CD4-positive, alpha-beta memory T cell (primary cell): ENCODE measurements at regions not wholly inside any gene's neighbourhood (a gene's known extent, or its start where the extent isn't known, plus 50 kb on each side); places are given as distances from the start of the nearest gene placed in this dataset.
"Not testable (repeated sequence)": the region's sequence is repeated elsewhere in the genome, so short reads cannot be mapped to it uniquely, and the experiment has no call there.

Experiments
- CTCF ChIA-PET: fragments of 350-600 bp; sonication (Branson Sonifier 250); formaldehyde crosslinking; loops from one replicate; lab custom pipeline; 2021; ENCODE audit warnings: inconsistent platforms; ENCODE audit not compliant: partially characterized antibody; lab: Charles Lee
- POLR2A ChIA-PET: fragments of 350-600 bp; sonication (Branson Sonifier 250); formaldehyde crosslinking; loops from one replicate; lab custom pipeline; 2021; ENCODE audit not compliant: partially characterized antibody; lab: Charles Lee
- DNase-seq, 5 donors: peaks; one replicate each; pipeline versions ENCODE4 v3.0.0 to v3.0.0-alpha.2; 2020 to 2022; ENCODE audit warnings: mixed read lengths in 1 of 5
- H3K27ac ChIP-seq: one replicate; pipeline ENCODE4 v1.7.0; 2013; ENCODE audit warnings: low read depth, low read length
- H3K27me3 ChIP-seq: 2 replicates; pipeline ENCODE4 v1.7.0; 2013; ENCODE audit warnings: mild to moderate bottlenecking, low read length, moderate library complexity; ENCODE audit not compliant: insufficient read depth
- H3K36me3 ChIP-seq: 2 replicates; pipeline ENCODE4 v1.7.0; 2013; ENCODE audit warnings: mild to moderate bottlenecking, low read length, moderate library complexity; ENCODE audit not compliant: insufficient read depth
- H3K4me1 ChIP-seq: 2 replicates; pipeline ENCODE4 v1.7.0; 2013; ENCODE audit warnings: mild to moderate bottlenecking, low read length, moderate library complexity; ENCODE audit not compliant: insufficient read depth
- H3K4me3 ChIP-seq, 2 donors: one replicate each; pipeline ENCODE4 v1.7.0; 2013; ENCODE audit warnings: low read length in 2 of 2, mild to moderate bottlenecking in 1 of 2
- H3K9me3 ChIP-seq, 2 donors: one replicate each; pipeline ENCODE4 v1.7.0; 2013; ENCODE audit warnings: low read length in 2 of 2, control low read depth in 1 of 2; ENCODE audit not compliant: control insufficient read depth in 1 of 2
- H3K27ac Mint-ChIP-seq, 7 donors: one replicate each; pipeline ENCODE4 v1.8.0; 2020 to 2021; ENCODE audit warnings: mixed read lengths in 7 of 7, mild to moderate bottlenecking in 6 of 7, inconsistent platforms in 3 of 7, moderate library complexity in 3 of 7
- H3K27me3 Mint-ChIP-seq, 2 donors: one replicate each; pipeline ENCODE4 v1.8.0; 2020 to 2021; ENCODE audit warnings: mixed read lengths in 2 of 2
- H3K36me3 Mint-ChIP-seq, 2 donors: one replicate each; pipeline ENCODE4 v1.8.0; 2020 to 2021; ENCODE audit warnings: mixed read lengths in 2 of 2, inconsistent platforms in 1 of 2, mild to moderate bottlenecking in 1 of 2
- H3K4me1 Mint-ChIP-seq, 4 donors: one replicate each; pipeline ENCODE4 v1.8.0; 2020 to 2021; ENCODE audit warnings: mixed read lengths in 4 of 4, mild to moderate bottlenecking in 1 of 4
- H3K4me3 Mint-ChIP-seq, 8 donors: one replicate each; pipeline ENCODE4 v1.8.0; 2020 to 2021; ENCODE audit warnings: mixed read lengths in 8 of 8, mild to moderate bottlenecking in 7 of 8, moderate library complexity in 6 of 8, inconsistent platforms in 3 of 8
- H3K9me3 Mint-ChIP-seq, 8 donors: one replicate each; pipeline ENCODE4 v1.8.0; 2020 to 2021; ENCODE audit warnings: mixed read lengths in 8 of 8, mild to moderate bottlenecking in 5 of 8, inconsistent platforms in 3 of 8, moderate library complexity in 1 of 8
- intact Hi-C: fragments of 100-400 bp; cut with micrococcal nuclease; formaldehyde crosslinking; loops from one replicate; pipeline ENCODE4 v1.15.1; 2023

DNA sequence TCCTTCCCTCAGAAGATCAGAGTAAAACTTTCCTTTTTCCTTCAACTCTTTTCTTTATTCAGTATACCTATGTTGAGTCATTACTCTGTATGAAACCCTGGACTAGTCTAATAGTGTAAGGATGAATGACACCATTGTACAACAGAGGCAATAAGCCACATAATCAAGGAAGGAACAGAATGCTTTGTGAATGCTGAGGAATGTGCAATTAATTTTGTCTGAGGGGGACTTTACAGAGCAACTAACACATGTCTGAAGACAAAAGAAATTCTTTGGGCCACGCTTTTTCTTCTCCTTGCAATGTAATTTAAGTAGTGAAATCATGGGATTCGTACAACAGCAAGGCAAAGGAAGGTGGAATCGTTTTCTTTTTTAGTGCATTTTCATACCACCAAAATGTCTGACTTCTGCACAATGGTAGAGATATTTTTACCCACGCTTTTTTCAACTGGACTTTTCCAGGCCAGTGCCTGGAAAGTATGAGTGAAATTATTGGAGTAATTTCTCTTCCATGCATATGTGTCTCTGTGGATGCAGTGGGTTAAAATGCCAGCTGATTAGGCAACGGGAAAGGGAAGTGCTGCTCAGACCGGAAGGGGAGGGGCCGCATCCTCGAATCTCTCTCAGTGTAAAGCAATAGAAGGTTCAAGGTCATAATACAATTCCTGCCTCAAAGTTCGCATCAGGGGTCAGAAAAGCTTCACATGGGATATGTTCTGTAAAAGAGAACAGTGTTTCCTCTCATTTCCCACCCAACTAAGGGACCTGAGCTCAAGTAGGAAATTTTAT lies 89.9 kb upstream of the MTHFD1L start:
- H3K27ac Mint-ChIP-seq, result no peak overlapping the region
- peaks cover 0 to 4% of the 10 kb centered on the region in 2 donors for H3K36me3 Mint-ChIP-seq
- DNase-seq, result no peak
- no peaks in the 10 kb centered on the region for H3K4me1 Mint-ChIP-seq
- H3K27ac ChIP-seq, result no peak overlapping the region
- H3K27me3 Mint-ChIP-seq, result no peaks in the 10 kb centered on the region
- peaks cover 2 to 16% (median 8%) of the 10 kb centered on the region in 8 donors for H3K9me3 Mint-ChIP-seq
- H3K4me3 Mint-ChIP-seq, result no peak overlapping the region
- no peak overlapping the region for H3K4me3 ChIP-seq
- H3K36me3 ChIP-seq, result no peaks in the 10 kb centered on the region
- no peaks in the 10 kb centered on the region for H3K27me3 ChIP-seq
- intact Hi-C loops, result no loop called here
- ChIA-PET CTCF (no interaction called here), POLR2A (no interaction called here)
- H3K9me3 ChIP-seq, result no peaks in the 10 kb centered on the region
- no peaks in the 10 kb centered on the region for H3K4me1 ChIP-seq

DNA sequence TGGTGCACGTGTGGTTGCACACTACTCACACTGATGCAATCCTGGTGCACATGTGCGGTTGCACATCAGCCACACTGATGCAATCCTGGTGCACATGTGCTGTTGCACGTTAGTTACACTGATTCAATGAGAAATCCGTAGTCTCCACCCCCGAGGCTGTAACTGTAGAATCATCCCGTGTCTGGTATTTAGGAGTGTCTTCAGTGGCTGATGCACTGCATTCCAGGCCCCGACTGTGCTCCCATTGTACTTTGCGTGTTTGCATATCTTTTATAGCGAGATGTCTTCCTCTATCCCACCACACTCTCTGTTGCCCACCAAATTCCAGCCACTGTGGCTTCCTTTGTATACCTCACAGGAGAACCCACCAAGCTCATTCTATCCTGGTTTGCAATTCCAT lies 87.8 kb upstream of the MTHFD1L start:
- Mint-ChIP-seq H3K27me3 (no peaks in the 10 kb centered on the region), H3K4me3 (no peak overlapping the region), H3K4me1 (no peaks in the 10 kb centered on the region), H3K9me3 (peaks cover 2 to 16% (median 8%) of the 10 kb centered on the region in 8 donors), H3K27ac (no peak overlapping the region), H3K36me3 (peaks cover 0 to 6% of the 10 kb centered on the region in 2 donors)
- Histone ChIP-seq H3K27ac (no peak overlapping the region), H3K4me3 (no peak overlapping the region), H3K4me1 (no peaks in the 10 kb centered on the region), H3K36me3 (no peaks in the 10 kb centered on the region), H3K9me3 (no peaks in the 10 kb centered on the region), H3K27me3 (no peaks in the 10 kb centered on the region)
- POLR2A ChIA-PET, result no interaction called here
- intact Hi-C loops, result no loop called here
- no peak for DNase-seq
- CTCF ChIA-PET, result no interaction called here

GRCh38 chr6:150783813-150784212 lies 81.7 kb upstream of the MTHFD1L start:
- H3K27ac ChIP-seq, result no peak overlapping the region
- DNase-seq, result no peak
- H3K4me3 Mint-ChIP-seq, result no peak overlapping the region
- no peak overlapping the region for H3K27ac Mint-ChIP-seq
- no peaks in the 10 kb centered on the region for H3K36me3 ChIP-seq
- H3K9me3 Mint-ChIP-seq, result peaks cover 0 to 9% (median 0%) of the 10 kb centered on the region in 8 donors
- H3K27me3 Mint-ChIP-seq, result peaks cover 0 to 1% of the 10 kb centered on the region in 2 donors
- H3K36me3 Mint-ChIP-seq, result peaks cover 0 to 7% of the 10 kb centered on the region in 2 donors
- H3K27me3 ChIP-seq, result no peaks in the 10 kb centered on the region
- H3K4me1 ChIP-seq, result no peaks in the 10 kb centered on the region
- intact Hi-C loops, result no loop called here
- no peaks in the 10 kb centered on the region for H3K4me1 Mint-ChIP-seq
- ChIA-PET POLR2A (no interaction called here), CTCF (no interaction called here)
- H3K9me3 ChIP-seq, result no peaks in the 10 kb centered on the region
- H3K4me3 ChIP-seq, result no peak overlapping the region

DNA sequence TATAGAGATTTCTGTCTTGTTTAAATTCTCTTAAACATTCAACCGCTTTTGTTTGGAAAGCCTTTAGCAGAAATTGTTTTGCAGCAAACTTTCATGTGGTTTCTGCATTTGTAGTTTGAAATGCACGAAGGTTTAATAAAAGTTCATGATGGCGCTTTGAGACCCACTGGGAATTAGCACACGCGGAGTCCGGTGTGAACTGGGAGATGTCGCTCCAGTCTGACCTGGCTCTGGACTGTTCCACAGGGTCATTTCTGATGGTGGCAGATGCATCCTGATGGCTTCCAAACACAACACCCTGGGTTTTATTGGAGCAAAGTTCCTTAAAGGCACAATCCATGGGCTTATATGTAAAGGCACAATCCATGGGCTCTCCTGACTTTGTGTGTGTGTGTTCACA lies 78.1 kb upstream of the MTHFD1L start:
- Mint-ChIP-seq H3K27ac (no peak overlapping the region), H3K9me3 (peaks cover 0 to 9% (median 0%) of the 10 kb centered on the region in 8 donors), H3K36me3 (peaks cover 0 to 7% of the 10 kb centered on the region in 2 donors), H3K27me3 (peaks cover 0 to 1% of the 10 kb centered on the region in 2 donors), H3K4me1 (no peaks in the 10 kb centered on the region), H3K4me3 (no peak overlapping the region)
- Histone ChIP-seq H3K4me1 (no peaks in the 10 kb centered on the region), H3K27me3 (no peaks in the 10 kb centered on the region), H3K4me3 (no peak overlapping the region), H3K36me3 (no peaks in the 10 kb centered on the region), H3K9me3 (no peaks in the 10 kb centered on the region), H3K27ac (no peak overlapping the region)
- no peak for DNase-seq
- POLR2A ChIA-PET, result no interaction called here
- CTCF ChIA-PET, result interaction anchor here (0.9 kb wide), 1 partner anchor 14 kb away, joined by 3 read pairs; no protein-coding TSS in a partner anchor
- intact Hi-C loops, result no loop called here

DNA sequence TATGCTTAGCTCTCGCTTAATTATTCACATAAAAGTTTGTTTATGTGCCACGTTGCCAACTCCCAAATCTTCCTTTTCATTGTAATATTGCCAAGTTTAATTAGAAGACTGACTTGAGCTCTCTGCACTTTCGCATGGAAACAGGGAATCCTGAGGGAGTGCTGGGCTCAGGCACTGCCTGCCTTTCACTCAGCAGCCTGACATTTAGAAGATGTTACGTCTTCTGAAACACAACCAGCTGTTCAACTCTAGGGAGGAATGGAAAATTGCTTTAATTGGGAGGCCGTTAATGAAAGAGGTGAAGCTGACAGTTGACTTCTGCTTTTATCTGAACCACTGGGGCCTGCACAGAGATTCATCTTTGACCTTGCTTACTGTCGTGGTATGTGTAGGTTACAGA lies 77.4 kb upstream of the MTHFD1L start:
- no peaks in the 10 kb centered on the region for H3K36me3 ChIP-seq
- peaks cover 0 to 6% (median 0%) of the 10 kb centered on the region in 8 donors for H3K9me3 Mint-ChIP-seq
- DNase-seq, result no peak
- H3K27me3 Mint-ChIP-seq, result peaks cover 0 to 1% of the 10 kb centered on the region in 2 donors
- CTCF ChIA-PET, result interaction anchor here (0.9 kb wide), 1 partner anchor 13 kb away, joined by 3 read pairs; no protein-coding TSS in a partner anchor
- H3K27ac ChIP-seq, result no peak overlapping the region
- H3K27ac Mint-ChIP-seq, result no peak overlapping the region
- no peaks in the 10 kb centered on the region for H3K4me1 ChIP-seq
- no peak overlapping the region for H3K4me3 Mint-ChIP-seq
- H3K4me3 ChIP-seq, result no peak overlapping the region
- intact Hi-C loops, result no loop called here
- H3K36me3 Mint-ChIP-seq, result peaks cover 0 to 2% of the 10 kb centered on the region in 2 donors
- H3K9me3 ChIP-seq, result no peaks in the 10 kb centered on the region
- no peaks in the 10 kb centered on the region for H3K4me1 Mint-ChIP-seq
- POLR2A ChIA-PET, result no interaction called here
- H3K27me3 ChIP-seq, result no peaks in the 10 kb centered on the region

DNA sequence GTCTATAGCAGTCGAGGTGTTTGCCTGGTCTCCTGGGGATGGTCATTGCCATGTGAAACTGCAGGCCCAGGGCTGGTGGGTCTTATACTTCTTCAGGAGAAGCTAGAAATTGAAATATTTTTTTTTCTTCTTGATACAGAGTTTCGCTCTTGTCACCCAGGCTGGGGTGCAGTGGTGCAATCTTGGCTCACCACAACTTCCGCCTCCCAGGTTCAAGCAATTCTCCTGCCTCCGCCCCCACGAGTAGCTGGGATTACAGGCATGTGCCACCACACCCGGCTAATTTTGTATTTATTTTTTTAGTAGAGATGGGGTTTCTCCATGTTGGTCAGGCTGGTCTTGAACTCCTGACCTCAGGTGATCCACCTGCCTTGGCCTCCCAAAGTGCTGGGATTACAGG lies 75.6 kb upstream of the MTHFD1L start:
- H3K27ac ChIP-seq, H3K9me3 ChIP-seq, CTCF ChIA-PET, H3K4me1 ChIP-seq, intact Hi-C loops, H3K27ac Mint-ChIP-seq, H3K4me3 ChIP-seq, H3K4me1 Mint-ChIP-seq, H3K9me3 Mint-ChIP-seq, H3K4me3 Mint-ChIP-seq, H3K36me3 Mint-ChIP-seq, H3K27me3 ChIP-seq, H3K36me3 ChIP-seq, POLR2A ChIA-PET, H3K27me3 Mint-ChIP-seq, DNase-seq: not testable (repeated sequence)

GRCh38 chr6:150791717-150792116 lies 73.8 kb upstream of the MTHFD1L start:
- Histone ChIP-seq H3K9me3 (no peaks in the 10 kb centered on the region), H3K4me3 (no peak overlapping the region), H3K36me3 (no peaks in the 10 kb centered on the region), H3K4me1 (no peaks in the 10 kb centered on the region), H3K27ac (no peak overlapping the region), H3K27me3 (no peaks in the 10 kb centered on the region)
- H3K4me1 Mint-ChIP-seq, result no peaks in the 10 kb centered on the region
- H3K36me3 Mint-ChIP-seq, result no peaks in the 10 kb centered on the region
- no peak overlapping the region for H3K4me3 Mint-ChIP-seq
- DNase-seq, result no peak
- peaks cover 0 to 1% of the 10 kb centered on the region in 2 donors for H3K27me3 Mint-ChIP-seq
- H3K27ac Mint-ChIP-seq, result no peak overlapping the region
- intact Hi-C loops, result no loop called here
- ChIA-PET POLR2A (interaction anchor here (0.5 kb wide), 1 partner anchor 458 kb away, joined by 3 read pairs; no protein-coding TSS in a partner anchor), CTCF (interaction anchor here (0.7 kb wide), 1 partner anchor 350 kb away, joined by 3 read pairs; no protein-coding TSS in a partner anchor)
- H3K9me3 Mint-ChIP-seq, result no peaks in the 10 kb centered on the region
